Activated CD8-positive, alpha-beta memory T cell treated with anti-CD3 and anti-CD28 coated beads, Interleukin-2, amount 50 U/mL, for 24 hours (primary cell): ENCODE measurements at regions not wholly inside any gene's neighbourhood (a gene's known extent, or its start where the extent isn't known, plus 50 kb on each side); places are given as distances from the start of the nearest gene placed in this dataset.

Source experiments
- DNase-seq: peaks from one replicate; pipeline ENCODE4 v3.0.0-alpha.2; 2020; ENCODE audit errors: extremely low read depth

DNA sequence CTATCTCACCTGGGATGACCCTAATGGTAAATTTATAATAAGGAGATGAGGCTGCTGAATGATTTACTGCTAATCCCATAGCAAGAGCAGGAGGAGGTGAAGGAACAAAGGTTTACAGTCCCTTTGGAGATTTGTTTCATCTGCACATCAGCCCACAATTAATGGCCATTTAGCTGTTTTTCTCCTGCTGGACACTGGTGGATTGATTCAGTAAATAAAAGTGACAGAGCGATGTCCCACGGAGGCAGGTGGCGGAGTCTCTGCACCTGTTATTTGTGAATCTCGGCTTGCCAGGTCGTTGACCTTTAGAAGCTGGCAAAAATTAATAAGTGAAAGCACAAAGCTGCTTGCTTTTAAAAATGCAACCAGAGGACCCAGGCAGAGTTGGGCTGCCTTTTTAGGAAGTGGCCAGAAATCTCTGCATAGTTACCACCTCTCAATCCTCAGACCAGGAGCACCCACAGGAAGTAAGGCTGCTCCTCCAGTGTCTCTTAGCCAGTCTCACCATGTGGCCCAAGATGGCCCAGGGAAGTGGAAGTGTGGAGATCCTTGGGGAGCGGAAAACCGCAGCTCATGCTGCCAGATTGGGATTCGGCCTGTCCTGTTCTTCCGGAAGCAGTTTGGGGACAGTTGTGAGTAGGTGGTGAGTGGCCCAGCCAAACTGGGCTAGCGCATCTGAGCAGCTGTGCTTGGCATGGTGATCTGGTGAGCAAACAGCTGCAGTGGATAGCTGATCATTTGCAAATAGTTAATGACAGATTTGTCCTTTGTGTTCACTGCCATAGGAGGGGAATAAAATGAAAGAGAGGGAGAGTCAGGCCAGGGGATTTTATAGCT lies 1005.7 kb upstream of the PIK3C3 start:
- DNase-seq: no peak

DNA sequence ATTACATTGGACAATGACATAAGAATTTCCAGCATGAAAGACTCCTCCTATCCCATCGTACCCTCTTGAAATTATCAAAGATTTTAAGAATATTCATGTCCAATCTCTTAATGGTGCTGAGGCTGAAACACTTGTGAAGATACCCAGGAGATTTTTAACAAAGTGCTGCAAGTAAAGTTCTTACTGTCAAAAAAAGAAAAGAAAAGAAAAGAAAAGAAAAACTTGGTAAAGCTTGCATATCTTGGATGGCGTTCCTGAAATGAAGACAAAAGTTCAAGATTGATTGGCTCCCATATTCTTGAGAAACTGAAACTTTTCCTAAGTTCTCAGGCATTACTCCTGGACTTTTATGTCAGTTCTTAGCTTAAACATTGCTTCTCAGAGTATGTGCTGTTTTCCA lies 1010.5 kb upstream of the PIK3C3 start:
- DNase-seq: no peak

DNA sequence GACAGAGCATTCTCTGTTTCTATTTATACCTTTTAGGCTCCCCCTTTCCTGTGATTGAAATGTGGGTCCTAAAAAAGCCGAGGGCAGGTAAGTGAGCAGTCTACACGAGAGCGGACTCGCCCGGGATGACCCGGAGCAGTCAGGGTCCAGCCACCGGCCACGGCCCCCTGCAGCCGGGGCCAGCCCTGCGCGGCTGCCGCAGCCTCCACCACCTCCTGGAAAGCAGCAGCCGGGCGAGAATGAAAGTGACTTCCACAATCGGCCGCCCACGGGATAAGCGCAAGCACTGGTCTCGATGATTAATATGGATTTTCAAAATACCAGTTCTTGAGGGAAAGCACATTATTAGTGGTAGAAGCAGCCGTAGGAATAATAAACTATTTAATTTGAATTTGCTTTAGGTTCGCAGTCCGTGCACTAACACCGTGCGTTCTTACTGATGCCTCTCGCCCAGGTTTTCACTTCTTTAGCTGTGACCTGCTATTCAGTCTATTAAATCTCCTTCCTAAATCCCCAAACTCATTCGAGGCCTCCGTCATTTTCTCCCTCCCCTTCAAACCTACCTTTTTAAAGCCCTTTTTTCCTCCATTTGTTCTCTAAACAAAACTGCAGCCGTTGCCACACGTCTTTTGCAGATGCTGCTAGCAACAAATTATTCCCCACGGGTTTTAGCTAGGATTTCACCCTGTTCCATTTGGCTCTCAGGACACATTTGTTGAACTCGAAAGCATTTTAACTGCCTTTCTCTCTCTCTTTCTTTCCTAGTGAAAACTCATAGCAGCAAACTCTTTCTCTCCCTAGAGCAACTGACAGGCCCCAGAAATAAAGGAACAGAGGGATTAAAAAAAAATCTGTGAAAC lies 1015.1 kb upstream of the PIK3C3 start:
- DNase-seq: no peak

GRCh38 chr18:40938615-40939014 lies 1016.4 kb upstream of the PIK3C3 start:
- no peak for DNase-seq

- DNase-seq: no peak
Measured at GRCh38 chr18:40937386-40937785, 1017.6 kb upstream of the PIK3C3 start.

- DNase-seq: no peak
Measured at GRCh38 chr18:40935423-40935822, 1019.6 kb upstream of the PIK3C3 start.

- no peak for DNase-seq
Measured at GRCh38 chr18:40932862-40933261, 1022.2 kb upstream of the PIK3C3 start.

DNA sequence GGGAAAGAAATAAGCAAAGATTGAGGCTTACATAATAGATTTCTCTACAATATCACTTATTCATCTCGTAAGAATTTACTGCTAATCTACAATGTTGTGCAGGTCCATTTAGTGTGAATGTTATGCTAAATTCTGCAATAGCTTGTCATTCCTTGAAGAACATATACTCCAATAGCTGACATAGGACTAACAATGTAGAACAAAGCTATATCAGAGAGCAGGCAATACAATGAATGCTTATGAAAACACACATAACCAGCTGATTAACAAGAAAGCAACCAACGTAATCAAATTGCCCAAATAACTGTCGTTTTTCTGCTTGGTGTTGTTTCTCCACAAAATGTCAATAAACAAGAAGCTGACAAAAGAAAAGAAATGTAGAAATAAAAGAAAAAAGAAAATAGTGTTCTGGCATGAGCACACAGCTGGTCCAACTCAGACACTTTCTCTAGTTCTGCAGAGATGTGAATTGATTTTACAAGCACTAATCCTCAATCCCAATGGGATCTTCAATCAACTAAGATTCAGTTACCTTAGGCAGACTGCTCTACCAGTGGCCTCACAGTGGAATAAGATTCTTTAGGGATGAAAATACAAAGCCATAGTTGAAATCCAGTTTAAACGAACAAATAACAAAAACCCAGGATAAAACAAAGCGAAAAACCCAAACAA lies 1024.7 kb upstream of the PIK3C3 start:
- DNase-seq: no peak

DNA sequence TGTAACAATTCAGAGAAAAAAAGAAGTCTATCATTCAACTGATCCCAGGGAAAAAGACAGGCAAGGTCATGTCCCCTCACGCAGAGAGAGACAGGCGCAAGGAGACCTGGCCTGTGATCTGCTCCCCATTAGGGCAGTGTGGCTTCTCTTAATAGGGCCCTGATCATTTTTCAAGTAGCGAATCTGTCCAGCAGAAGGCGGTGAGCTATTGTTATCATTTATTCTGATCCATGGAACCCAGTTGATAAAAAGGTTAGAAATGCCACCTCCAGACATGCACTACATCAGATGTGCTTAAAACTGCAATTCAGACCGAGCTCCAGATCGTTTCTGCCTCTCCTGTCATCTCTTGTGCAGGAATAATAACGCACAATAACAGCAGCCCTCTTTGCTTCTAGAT lies 1025.6 kb upstream of the PIK3C3 start:
- DNase-seq: no peak

DNA sequence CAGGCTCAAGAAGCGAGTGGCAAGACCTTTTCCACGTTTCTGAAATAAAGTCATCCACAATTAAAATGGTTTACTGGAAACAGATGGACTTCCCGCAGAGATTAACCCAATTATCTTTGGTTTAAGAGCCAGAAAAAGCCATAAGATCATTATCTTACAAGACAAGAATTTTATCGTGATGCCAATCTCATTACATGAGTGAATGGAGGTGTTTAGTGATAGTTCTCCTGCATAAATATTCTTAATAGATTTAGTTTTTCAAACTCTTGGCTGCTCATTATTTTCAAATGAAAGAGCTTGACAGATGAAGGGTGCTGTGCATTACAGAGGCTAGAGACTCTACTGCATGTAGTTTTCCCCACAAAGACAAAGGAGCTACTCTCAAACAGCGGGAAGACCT lies 1028.4 kb upstream of the PIK3C3 start:
- DNase-seq: no peak

DNA sequence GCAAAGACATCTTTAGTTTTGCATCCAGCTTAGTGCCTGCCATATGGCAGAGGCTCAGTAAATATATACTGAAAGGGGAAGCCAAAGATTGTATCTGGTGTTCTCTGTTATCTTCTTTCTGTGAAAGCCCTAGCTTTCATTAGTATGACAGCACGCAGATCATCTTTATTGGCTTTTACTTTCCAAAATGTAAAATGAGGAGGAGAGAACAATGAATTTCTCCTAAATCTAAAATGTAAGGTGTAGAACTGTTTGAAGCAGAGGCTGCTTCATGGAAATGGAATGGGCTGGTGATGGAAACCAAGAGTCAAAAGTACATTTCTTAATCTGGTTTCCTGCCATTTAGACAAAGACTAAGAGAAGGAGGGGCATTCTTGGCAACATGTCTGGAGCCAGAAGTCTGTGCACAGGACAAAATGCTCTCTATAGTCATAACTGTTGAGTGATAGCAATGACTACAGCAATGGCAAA lies 1029.9 kb upstream of the PIK3C3 start:
- DNase-seq: no peak

GRCh38 chr18:40921845-40922629 lies 1033.0 kb upstream of the PIK3C3 start:
- no peak for DNase-seq

- no peak for DNase-seq
Measured at GRCh38 chr18:40917056-40917455, 1038.0 kb upstream of the PIK3C3 start.

DNA sequence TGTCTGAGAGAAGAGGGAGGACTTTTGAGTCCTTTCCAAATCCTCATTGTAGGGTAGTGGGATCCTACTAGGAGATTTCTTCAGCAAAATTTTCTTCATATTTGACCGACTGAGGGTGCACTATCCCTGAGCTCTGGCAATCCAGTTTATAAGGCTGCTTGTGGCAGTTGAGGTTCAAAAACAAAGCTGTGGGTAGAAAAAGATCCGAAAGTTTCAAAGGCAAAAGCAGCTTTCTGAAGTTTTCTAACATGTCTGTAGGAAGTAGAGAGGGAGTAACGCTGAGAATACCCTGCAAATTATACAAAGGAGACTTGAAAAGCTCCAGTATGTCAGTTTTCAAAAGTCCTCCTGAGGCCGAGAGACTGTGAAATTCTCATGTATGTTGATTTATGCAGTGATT lies 1039.3 kb upstream of the PIK3C3 start:
- DNase-seq: no peak

DNA sequence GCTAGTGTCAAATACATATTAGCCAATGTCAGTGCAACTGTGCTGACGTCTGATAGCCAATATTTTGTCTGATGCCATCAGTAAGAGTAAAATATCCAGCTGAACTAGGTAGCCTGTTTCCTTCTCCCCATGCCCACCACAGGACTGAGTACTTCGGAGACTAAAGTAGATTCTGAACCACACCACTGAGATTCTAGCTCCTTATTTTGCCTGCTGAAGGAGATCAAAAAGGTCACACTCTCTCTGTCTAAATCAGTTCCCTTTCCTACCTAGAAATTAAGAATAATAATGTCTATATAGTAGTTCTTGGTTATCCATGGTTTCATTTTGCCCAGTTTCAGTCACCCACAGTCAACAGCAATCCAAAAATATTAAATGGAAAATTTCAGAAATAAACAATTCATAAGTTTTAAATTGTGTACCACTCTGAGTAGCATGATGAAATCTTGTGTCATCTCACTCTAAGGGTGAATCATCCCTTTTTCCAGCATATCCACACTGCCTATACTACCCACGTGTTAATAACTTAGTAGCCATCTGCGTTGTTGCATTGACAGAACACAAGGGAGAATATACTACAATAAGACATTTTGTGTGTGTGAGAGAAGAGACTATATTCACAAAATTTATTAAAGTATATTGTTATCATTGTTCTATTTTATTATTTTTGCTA lies 1043.3 kb upstream of the PIK3C3 start:
- DNase-seq: no peak

DNA sequence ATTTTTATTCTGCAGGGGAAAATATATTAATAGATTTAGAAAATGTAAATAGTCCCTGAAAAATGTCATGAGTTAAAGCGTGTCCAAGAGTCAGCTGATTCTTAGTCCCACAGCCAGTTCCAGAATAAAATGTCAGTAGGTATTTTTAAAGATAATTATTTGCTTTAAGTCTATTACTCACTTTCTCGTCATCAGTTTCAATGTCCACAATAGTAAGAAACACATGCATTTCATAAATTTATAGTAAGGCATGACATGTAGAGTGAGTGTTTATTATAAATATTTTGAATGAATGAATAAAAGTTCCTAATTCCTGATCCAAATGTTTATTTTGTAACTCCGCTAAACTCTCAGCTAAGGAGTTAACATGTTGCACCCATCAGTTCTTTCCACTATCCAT lies 1044.0 kb upstream of the PIK3C3 start:
- DNase-seq: no peak

DNA sequence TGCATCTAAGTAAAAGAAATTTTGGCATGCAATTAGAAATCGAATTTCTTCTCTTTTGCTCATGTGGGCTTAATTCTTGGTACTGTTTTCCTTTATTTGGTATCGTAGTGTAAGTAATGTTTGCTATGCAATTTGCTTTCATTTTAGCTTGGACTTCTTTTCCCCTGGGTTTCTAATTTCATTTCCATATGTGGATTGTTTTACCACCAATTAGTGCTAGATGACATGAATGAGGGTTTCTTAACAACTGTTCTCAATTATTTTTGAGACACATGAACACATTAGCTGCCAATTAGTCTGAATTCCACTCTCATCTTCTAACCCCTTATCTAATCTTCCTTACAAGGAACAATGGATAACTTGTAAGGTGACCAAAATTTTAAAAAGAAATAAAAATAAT lies 1047.2 kb upstream of the PIK3C3 start:
- DNase-seq: no peak

DNA sequence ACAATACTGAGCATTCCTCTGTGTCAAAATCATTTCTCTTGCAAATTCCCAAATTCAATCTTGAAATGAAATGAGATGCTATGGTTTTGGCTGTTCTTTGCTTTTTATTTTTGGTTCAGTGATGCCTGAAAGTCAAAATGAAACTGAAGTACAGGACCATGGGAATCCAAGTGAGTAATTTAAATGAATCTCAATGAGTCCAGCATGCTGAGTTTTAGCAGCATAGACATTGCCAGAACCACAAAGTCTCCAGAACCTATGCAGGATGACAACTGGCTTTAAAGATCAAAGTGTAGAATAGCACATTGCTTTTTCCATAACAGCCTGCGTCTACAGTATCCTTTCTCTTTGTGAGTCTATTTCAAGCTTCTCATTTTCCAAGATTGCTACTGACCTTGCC lies 1050.7 kb upstream of the PIK3C3 start:
- no peak for DNase-seq

- no peak for DNase-seq
Measured at GRCh38 chr18:40902436-40902835, 1052.6 kb upstream of the PIK3C3 start.

DNA sequence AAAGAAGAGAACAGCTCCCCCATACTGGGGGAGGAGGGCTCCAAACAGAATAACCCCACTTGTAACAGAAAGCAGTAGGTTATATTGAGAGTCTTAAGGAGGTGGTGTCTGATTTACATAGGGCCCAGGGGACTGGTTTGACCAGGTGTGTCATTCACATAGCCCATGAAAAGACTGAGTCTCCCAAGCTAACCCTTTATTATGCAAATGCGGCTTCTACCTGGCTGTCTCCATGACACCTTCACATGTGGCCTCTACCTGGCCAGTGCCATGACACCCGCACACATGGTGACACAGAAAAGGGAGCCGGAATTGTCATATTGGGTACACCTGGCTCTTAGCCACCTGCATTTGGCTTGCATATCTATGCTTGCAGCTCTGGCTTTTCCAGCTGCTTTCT lies 1057.2 kb upstream of the PIK3C3 start:
- no peak for DNase-seq

- DNase-seq: no peak
Measured at GRCh38 chr18:40883271-40883670, 1071.8 kb upstream of the PIK3C3 start.
